Colonic mucosa (tissue), 4 donors: ENCODE measurements at regions not wholly inside any gene's neighbourhood (a gene's known extent, or its start where the extent isn't known, plus 50 kb on each side); places are given as distances from the start of the nearest gene placed in this dataset.

Experiments used
- DNase-seq: peaks from one replicate; pipeline ENCODE4 v3.0.0-alpha.2; 2020
- H3K27ac ChIP-seq: fragments of 200-600 bp; one replicate; pipeline ENCODE4 v1.8.0; 2021
- H3K27me3 ChIP-seq: fragments of 200-600 bp; one replicate; pipeline ENCODE4 v1.8.0; 2021
- H3K36me3 ChIP-seq: fragments of 200-600 bp; one replicate; pipeline ENCODE4 v1.8.0; 2021
- H3K4me1 ChIP-seq: fragments of 200-600 bp; one replicate; pipeline ENCODE4 v1.8.0; 2021; ENCODE audit warnings: mild to moderate bottlenecking
- H3K4me3 ChIP-seq: fragments of 200-600 bp; one replicate; pipeline ENCODE4 v1.8.0; 2021
- H3K9ac ChIP-seq, 2 donors: one replicate each; pipeline ENCODE4 v1.7.0; 2013; ENCODE audit warnings: control low read depth in 2 of 2, low read depth in 2 of 2, low read length in 2 of 2
- H3K9me3 ChIP-seq: fragments of 200-600 bp; one replicate; pipeline ENCODE4 v1.8.0; 2021
- CTCF ChIP-seq: fragments of 200-600 bp; IDR thresholded peaks from one replicate; pipeline ENCODE4 v1.8.0; 2022; ENCODE audit warnings: antibody characterized with exemption, mild to moderate bottlenecking
- intact Hi-C: fragments of 100-400 bp; cut with DNase I; formaldehyde crosslinking; loops from one replicate; pipeline ENCODE4 v1.14.1; 2022
- donor health status: healthy.
- donor health status: DM: no; HTN: no; CAD: no.
- donor health status: DM: no; HTN: no; CAD: no.

GRCh38 chr7:86222806-86223205 is 420.9 kb upstream of the GRM3 start:
- intact Hi-C loops: no loop called here
- no peak for DNase-seq
- Histone ChIP-seq H3K4me1 (no peaks in the 10 kb centered on the region), H3K36me3 (no peaks in the 10 kb centered on the region), H3K9ac (no peak overlapping the region), H3K27ac (no peak overlapping the region), H3K27me3 (no peaks in the 10 kb centered on the region), H3K9me3 (no peaks in the 10 kb centered on the region), H3K4me3 (no peak overlapping the region)
- no peak for TF ChIP-seq CTCF

DNA sequence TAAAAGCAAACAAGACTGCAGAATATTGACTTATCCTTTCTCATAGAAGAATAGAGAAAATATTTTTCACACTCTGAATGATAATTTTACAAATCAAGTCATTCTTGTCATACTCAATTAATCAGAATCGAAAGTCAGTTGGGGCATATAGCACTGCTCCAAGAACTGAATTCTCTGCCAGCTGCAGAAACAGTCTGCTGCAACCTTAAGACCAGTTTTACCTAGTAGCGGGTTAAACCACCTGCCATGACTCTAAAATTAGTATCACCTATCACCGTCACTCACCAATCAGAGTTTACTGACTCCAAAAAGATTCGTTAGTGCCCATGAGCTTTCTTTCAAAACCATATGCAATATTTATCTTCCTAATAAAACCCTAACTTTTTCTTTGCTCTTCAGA is 429.0 kb upstream of the GRM3 start:
- intact Hi-C loops: no loop called here
- TF ChIP-seq CTCF: no peak
- Histone ChIP-seq H3K27me3 (no peaks in the 10 kb centered on the region), H3K9ac (no peak overlapping the region), H3K4me1 (no peaks in the 10 kb centered on the region), H3K27ac (no peak overlapping the region), H3K4me3 (no peak overlapping the region), H3K9me3 (no peaks in the 10 kb centered on the region), H3K36me3 (no peaks in the 10 kb centered on the region)
- DNase-seq: no peak

GRCh38 chr7:86212976-86213375 is 430.7 kb upstream of the GRM3 start:
- Histone ChIP-seq H3K27ac (no peak overlapping the region), H3K9me3 (no peaks in the 10 kb centered on the region), H3K4me3 (no peak overlapping the region), H3K36me3 (no peaks in the 10 kb centered on the region), H3K27me3 (no peaks in the 10 kb centered on the region), H3K4me1 (no peaks in the 10 kb centered on the region), H3K9ac (no peak overlapping the region)
- intact Hi-C loops: no loop called here
- no peak for TF ChIP-seq CTCF
- no peak for DNase-seq

GRCh38 chr7:86209036-86209435 is 434.7 kb upstream of the GRM3 start:
- Histone ChIP-seq H3K27ac (no peak overlapping the region), H3K36me3 (no peaks in the 10 kb centered on the region), H3K9ac (no peak overlapping the region), H3K27me3 (no peaks in the 10 kb centered on the region), H3K4me1 (no peaks in the 10 kb centered on the region), H3K4me3 (no peak overlapping the region), H3K9me3 (no peaks in the 10 kb centered on the region)
- intact Hi-C loops: no loop called here
- no peak for DNase-seq
- TF ChIP-seq CTCF: no peak

DNA sequence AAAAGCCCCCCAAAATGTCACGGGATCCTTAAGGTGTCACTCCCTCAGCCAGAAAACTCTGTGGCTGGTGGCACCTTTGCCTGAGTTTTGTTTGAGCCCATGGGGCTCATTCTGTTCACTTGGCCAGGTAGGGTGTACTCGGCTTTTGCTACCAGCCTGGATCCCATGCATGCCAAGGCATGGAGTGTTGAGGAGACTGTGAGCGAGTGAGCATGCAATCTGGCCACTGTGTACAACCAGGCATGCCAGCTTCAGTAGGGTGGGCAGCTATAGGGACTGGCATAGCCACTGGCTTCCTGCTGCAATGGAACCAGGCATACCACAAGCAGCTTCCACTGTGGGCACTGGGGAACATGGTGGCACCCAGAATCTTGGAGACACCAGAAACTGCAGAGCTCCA is 436.0 kb upstream of the GRM3 start:
- no peaks in the 10 kb centered on the region for H3K9me3 ChIP-seq
- intact Hi-C loops: no loop called here
- no peaks in the 10 kb centered on the region for H3K4me1 ChIP-seq
- no peak overlapping the region for H3K9ac ChIP-seq
- no peaks in the 10 kb centered on the region for H3K36me3 ChIP-seq
- no peak for DNase-seq
- H3K27me3 ChIP-seq: no peaks in the 10 kb centered on the region
- H3K4me3 ChIP-seq: no peak overlapping the region
- no peak overlapping the region for H3K27ac ChIP-seq
- no peak for TF ChIP-seq CTCF

DNA sequence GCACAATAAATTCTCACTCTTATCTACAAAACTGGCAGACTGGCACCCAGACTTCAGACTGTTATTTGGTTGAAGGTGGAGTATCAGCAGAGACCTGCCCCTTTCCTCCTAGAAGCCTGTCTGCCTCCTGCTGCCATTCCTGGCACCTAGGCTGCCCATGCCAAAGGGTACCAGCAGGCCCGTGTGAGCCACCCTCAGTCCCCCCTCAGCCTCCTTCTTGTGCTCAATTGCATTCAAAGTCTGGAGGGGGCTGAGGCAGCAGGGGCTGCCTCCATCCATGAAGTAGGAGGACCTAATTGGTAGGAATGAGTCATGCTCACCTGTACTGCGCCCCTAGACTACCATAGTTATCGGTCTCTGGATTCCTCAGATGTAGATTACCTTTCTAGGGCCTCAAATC is 440.9 kb upstream of the GRM3 start:
- Histone ChIP-seq H3K4me3 (no peak overlapping the region), H3K9ac (no peak overlapping the region), H3K27ac (no peak overlapping the region), H3K27me3 (no peaks in the 10 kb centered on the region), H3K36me3 (no peaks in the 10 kb centered on the region), H3K4me1 (no peaks in the 10 kb centered on the region), H3K9me3 (no peaks in the 10 kb centered on the region)
- intact Hi-C loops: no loop called here
- no peak for DNase-seq
- TF ChIP-seq CTCF: no peak
